ELF-1 (cell line): ENCODE measurements at regions not wholly inside any gene's neighbourhood (a gene's known extent, or its start where the extent isn't known, plus 50 kb on each side); places are given as distances from the start of the nearest gene placed in this dataset.

Source experiments
- DNase-seq: peaks from one replicate; pipeline ENCODE4 v3.0.0-alpha.2; 2016; ENCODE audit warnings: low read depth, low spot score

DNA sequence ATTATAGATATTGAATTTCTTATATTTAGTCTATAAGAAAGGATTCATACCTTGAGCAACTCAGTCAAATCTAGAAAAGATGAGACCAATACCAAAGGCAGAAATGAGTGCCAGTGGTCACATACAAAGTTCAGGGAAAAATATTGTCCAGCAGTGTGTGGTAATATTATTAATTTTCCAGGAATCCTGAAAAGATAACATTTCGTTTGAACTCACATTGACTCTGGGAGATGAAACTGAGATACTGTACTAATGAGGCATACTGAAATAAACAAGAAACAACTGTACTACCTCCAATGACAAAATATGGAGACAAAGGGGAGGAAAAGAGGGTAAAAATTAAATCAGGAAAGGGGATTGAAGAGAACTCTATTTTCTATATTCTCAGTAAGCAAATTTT is 212.4 kb downstream of the TRAM1L1 start:
- DNase-seq, result no peak

DNA sequence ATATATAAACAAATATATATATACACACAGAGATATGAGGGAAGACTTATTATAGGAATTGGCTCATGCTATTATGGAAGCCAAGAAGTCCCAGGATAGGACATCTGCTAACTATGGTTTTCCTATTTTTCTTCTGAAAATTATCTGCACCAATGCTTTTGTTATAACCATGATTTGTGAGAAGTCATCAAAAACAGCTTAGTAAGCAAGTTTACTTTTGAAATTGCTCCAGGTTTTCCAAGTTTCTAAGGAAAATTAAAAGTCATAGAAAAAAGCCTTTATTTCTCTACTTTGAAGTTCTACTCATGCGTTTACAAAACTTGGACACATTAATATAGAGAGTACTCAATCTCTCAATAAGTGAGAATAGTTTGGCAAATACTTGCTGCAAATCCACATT is 213.1 kb downstream of the TRAM1L1 start:
- DNase-seq, result no peak

DNA sequence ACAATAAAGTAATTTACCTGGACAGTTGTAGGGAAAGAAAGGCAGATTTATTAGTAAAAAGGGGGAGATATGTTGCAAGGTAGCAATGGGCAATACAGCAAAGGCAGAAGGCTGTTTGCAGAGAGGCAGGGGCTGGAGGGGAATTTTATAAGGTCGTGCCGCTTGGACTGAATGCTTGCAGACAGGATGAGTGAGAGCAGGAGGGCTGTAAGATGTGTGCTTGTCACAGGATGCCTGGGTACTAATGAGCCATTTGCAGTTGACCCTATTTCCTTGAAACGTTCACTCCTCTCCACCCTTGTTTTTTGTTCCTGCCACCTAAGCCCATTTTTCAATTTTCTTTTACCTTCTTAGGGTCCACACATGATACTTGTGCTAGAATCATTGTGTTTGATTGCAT is 214.7 kb downstream of the TRAM1L1 start:
- DNase-seq, result no peak

DNA sequence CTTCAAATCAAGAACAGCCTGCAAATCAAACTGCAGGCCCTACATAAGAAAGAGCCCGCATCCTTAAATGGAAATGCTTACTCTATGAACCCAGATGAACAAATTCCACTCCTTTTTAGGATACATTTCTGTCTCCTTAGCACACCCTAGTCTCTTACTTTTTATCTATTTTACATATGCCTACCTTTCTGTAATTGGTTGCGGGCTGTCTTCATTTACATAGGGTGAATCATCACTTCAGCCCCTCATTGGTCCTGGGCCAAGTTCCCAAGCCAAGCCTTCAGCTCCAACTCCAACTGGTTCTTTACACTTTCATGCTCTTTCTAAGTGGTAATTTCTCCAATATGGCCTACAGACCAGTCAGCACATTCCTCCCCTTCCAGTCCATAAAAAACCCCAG is 219.3 kb downstream of the TRAM1L1 start:
- DNase-seq, result no peak

DNA sequence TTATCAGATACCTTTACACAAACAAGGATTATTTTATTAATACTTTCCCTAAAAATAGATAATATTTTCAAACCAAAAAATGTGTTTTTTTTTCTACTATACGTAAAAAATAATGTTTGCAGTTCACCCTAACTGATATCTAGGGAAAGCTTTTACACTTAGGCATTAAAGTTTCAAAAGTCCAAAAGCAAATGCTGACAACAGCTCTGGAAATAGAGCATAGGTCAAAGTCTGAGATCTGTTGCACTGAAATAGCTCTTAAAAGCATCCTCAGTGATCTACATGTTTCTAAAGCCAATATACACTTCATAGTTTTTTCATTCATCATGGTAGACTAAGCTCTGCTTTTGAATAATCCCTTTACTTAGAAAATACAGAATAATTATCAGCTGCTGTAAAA is 222.8 kb downstream of the TRAM1L1 start:
- DNase-seq, result no peak

DNA sequence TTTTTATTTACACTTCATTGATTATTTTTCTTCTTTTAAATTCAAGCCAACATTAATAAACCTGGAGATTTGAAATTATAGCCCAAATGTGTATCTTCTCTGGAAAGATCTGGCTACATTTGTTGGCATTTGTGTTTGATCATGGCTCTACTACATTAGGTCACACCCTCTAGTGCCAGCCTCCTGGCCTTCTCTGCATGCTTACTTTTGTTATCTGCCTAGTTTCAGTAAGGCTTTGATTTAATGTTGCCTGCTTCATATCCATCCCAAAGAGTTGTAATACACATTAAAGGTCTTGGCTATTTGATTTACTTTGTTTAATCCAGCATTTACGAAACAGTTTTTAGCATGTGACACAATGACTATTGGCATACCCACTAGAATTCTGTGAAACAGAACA is 224.5 kb downstream of the TRAM1L1 start:
- no peak for DNase-seq

DNA sequence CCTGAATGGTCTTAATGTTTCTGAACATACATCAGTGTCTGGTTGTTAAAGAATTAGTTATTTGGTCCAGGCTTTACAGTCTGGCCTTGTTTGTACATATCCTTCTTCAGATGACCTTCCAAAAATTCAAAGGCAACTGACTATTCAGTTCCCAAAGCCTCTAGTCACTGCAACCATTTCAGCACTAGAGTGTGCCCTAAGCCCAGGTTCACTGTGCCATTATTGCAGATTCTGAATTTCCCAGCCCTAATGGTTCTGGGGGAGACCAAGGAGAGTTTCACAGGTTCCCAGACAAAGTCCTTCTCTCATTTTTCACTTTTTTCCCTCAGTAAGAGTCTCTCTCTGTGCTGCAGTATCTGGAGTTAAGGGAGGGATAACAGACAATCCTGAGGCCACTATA is 235.8 kb downstream of the TRAM1L1 start:
- DNase-seq, result no peak

DNA sequence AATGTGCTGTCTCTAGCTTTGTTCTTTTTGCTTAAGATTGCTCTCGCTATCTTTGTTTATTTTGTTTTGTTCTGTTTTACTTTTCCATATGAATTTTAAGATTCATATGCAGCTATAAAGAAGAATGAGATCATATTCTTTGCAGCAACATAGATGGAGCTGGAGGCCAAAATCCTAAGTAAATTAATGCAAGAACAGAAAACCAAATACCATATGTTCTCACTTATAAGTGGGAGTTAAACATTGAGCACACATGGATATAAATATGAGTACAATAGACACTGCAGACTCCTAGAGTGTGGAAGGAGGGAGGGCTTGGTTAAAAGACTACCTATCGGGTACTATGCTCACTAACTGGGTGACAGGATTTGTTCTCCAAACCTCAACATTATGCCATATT is 237.8 kb downstream of the TRAM1L1 start:
- no peak for DNase-seq

DNA sequence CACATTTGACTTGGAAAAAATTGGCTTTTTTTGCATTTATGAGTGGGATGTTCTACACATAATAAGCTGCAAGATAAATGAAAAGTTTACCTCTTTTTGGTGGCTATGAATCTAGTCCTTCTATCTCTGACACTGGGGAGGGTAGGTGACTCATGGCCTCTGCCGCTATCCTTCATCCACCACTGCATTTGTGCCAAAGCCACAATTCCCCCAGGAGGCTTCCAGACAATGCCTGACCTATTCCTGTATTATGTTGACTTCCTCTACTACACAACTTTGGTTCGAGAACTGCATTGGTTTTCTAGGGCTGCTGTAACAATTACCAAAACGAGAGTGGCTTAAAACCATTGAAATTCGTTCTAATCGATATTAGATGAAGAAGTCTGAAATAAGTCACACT is 245.6 kb downstream of the TRAM1L1 start:
- no peak for DNase-seq

DNA sequence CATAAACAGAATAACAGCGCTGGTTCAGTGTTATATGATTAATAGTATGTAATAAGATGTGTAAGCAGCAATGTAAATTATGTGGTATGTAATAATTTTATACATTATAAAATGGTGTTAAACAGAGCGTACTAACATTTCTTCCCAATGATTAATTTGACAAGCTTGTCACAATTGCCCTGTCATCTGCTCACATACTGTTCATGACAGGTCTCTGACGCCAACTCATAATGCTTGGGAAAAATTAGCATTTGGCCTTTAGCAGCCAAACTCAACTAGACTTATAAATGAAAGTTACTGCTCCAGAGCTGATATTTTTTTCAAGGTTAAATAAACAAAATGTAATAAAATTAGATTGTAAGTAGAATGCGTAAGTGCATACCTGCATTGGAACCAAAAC is 246.8 kb downstream of the TRAM1L1 start:
- DNase-seq, result no peak

DNA sequence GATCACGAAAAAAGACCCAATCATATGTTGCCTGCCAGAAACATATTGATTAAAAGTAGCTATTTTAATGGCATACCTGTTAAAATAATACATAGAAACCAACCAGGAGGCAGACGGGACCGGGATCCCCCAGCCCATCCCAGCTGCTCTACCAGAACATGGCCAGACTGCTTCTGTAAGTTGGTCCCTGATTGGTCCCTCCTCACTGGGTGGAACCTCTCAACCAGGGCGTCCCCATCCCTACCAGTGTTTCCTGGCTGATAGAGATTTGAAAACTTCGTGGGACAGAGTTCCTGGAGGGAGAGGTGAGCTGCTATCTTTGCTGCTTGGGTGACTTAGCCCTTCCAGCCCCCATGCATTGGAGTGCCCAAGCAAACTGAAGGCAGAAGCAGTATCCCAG is 256.2 kb downstream of the TRAM1L1 start:
- no peak for DNase-seq

DNA sequence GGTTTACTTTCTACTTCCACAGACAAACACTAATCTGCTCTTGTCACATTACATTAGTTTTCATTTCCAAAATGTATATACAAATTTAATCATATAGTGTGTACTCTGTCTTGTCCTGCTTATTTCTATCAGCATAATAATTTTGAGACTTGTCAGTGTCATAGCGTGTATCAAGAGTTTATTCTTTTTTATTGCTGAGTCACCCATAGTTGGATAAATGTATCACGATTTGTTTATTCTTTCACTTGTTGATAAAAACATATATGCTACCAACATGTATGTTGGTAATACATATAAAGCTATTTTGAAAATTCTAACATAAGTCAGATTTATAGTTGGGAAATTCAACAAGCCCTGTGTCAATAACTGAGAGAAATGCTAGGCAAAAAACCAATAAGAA is 261.2 kb downstream of the TRAM1L1 start:
- no peak for DNase-seq

DNA sequence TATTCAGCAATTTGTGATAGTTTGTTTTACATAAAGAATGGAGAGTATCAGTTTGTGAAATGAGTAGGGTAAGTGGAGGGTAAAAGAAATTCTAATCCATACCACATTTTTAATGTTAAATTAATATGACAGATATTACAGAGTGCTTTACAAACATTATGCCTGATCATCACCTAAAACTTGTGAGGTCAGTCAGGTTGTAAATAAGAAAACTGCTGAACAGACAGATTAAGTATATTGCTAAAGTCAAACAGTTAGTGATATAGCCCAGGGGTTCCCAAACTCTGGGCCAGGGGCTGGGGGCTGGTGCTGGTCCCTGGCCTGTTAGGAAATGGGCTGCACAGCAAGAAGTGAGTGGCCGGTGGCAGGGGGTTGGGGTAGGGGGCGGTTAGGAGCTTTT is 273.6 kb downstream of the TRAM1L1 start:
- DNase-seq, result no peak

DNA sequence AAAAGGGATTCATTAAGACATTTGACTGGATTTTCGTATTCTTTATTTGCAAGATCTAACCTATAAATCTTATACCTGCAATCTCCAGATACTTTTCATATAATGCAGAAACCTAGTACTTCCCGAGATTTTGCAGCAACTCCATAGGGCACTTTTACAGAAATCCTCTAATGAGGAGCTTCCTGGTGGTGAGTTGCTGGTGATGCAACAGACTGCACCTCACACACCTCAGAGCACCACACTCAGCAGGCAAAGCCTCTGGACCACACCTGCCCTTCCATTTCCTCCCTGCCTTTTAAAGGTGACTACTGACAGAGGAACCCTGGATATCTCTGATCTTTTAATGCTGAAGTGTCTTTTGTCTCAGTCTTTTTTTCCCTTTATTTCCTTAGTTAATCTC is 289.4 kb downstream of the TRAM1L1 start:
- DNase-seq, result peak; percentile 5

DNA sequence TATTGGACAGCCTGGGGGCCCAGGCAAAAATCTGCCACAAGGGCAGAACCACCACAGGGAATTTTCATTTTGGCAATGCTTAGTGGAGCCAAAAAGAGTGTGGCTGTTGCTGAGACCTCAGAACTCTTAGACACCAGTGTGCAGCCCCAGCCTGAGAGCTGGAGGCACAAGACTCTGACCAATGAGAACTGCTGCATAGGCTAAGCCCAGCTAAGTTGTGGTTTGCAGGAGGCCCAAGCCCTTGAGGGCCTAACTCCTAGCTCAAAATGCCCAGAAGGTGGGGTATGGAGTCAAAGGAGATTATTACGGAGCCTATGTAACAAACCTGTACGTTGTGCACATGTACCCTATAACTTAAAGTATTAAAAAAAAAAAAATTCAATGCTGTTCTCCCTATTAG is 296.7 kb downstream of the TRAM1L1 start:
- no peak for DNase-seq

DNA sequence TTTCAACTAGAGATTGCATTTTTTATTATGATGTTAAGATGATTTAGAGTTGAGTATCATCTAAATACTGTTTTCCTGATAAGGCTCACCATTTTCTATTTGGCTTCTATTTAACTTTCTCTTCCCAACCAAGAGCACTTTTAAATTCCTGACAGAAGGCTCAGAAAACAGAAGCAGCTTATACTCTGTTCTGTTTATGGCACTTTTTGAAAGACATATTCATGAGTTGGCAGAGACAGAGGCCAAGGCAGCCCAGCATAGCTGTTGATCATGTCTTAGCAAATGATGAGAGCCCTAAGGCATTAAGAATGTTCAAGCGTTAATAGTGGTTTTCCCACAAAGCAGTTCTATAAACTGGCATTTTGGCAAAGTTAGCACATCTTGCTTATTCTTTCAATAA is 330.3 kb downstream of the TRAM1L1 start:
- DNase-seq, result no peak

DNA sequence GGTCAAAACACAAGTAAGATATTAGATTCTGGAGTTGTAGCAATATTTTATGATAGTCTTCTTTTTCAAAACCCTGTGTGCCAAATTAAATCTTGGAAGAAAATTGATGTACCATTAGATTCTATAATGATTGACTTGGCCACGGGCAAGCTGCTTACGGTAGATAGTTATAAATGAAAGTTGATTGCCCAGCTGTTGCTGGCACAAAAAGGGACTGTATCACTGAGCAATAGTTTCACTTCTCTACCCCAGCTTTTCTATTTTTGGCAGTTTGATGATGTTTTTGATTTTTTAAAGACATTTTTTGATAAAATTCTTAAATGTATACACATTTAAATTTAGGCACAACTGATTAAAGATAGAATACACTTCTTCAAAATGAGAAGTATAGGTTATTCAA is 333.3 kb downstream of the TRAM1L1 start:
- no peak for DNase-seq

DNA sequence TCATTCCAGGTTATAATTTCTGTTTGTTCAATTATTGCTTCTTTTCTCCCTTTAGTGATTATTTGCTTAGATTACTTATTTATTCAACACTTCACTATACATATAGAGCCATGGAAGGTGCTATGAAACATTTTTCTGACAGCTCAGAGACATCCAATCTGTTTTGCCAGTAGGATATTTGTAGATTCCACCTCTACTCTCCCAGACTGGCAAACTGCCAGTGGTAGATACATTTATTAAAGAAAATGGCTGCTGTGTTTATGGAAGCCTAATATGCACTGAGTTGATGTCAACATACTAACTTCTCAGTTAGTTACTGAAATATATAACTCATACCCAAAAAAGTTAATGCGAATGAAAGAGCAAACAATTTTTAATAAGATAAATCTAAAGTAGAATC is 348.6 kb downstream of the TRAM1L1 start:
- DNase-seq, result no peak

DNA sequence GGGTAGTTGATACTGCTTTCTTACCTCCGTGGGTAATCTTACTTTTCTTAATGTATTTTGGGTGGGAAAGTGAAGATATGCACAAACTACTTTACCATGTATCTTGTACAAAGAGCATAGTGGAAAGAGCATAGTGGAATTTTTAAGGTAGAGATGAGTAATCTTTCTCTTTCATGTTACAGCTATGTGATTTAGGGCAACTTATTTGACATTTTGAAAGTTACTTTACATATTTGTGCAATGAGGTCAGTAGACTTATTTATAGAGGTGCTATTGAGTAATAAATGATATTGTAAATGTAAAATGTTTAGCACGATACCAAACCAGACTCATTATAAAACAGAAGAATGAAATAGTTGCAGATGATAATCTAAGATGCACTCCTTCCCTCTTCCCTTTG is 351.2 kb downstream of the TRAM1L1 start:
- no peak for DNase-seq

DNA sequence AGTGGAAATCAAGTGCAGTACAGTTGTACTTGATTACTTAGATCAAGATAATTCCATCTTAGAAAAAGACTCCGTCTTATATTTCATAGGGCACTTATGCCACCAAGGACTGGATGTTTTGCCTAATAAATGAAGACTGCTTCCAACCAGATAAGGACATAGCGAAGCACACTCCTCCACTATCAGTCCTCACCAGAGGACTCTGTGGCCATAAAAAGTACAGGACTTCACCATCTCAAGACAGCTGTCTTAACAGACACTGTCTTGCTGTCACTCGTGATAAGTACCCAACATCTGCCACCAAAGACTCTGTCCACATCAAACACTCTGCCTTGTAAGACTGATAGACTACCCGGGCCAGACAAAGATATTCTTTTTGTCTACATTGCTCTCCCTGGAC is 352.0 kb downstream of the TRAM1L1 start:
- no peak for DNase-seq

DNA sequence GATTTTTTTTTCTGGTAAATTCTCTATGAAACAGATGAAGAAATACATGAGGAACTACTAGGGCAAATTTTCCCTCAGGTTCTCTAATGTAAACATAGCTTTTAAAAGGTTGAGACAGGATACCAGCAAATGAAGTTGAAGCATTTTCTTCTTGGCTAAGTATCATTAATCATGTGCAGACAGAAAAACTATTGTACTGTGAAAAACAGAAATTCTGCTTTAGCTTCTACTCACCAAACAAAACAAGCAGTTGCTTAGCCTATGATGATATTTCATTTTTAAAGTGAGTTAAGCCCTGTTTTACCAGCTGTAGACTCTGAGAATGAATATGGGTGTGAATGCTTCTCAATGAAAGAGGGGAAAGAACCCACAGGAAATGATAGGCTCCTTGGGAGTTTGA is 358.9 kb downstream of the TRAM1L1 start:
- no peak for DNase-seq

DNA sequence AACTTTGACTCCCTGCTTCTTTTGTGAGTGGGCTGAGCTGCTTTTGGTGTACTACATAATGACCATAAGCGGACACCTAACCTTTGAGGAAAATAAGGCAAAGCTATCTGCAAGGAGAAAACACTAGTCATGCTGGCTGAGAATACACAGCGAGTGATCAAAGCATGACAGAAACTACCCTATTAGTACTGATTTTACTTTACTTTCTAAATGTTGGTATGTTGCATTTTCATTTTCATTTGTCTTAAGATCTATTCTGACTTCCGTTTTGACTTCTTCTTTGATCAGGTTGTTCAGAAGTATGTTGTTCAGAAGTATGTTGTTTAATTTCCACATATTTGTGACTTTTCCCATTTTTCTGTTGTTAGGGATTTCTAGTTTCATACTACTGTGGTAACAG is 361.1 kb downstream of the TRAM1L1 start:
- DNase-seq, result no peak

DNA sequence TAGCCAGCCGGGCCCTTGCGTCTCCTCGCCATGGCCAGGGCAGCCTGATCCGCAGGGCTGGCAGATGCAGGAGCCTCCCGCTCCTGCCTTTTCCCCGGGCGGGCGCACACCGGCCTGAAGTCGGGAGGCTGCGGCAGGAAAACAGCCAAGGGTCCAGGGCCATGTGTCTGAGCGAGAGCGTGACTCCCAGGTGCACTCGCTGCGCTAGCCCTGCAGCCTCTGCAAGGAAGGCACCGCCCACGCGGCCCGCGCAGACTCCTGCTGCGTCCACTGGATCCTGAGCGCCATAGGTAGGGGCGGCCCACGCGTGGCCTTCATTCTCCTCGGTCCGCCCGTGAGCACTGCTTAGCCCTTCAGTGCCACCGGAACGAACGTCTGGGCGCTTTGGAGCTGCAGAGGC is 379.9 kb downstream of the TRAM1L1 start:
- no peak for DNase-seq

DNA sequence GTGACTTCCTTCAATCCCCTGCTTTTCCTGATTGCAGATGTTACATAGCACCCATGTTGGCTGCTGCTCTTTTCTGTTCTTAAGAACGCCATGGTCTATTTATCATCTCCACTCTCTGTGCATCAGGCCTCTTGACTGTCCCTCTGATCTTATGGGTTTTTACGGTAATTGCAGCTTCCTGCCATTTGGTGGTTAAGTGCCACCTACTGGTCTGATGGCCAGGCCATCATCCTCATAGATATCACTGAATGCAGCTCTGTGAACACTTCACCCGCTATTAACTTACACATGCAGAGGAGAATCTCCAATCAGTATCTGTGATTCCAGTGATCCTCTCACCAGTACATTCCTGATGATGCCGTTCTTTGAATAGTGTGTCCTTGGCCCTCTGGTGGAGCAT is 382.4 kb downstream of the TRAM1L1 start:
- peak; percentile 18 for DNase-seq

DNA sequence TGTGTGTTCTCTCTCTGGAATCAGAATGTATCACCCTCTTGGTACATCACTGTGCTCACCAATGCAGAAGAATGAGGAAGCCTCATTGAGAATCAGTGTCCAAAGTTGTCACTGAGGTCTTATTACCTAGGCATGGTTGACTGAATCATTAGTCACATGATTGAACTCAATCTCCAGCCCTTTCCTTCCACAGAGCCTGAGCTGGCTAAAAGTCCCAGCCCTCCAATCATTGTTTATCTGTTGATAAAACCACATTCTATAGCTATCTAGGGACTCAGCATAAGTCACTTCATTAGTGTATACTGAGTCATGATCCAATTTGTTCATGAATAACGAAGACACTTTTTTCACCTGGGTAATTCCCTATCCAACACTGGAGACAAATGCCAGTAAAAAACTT is 396.8 kb downstream of the TRAM1L1 start:
- DNase-seq, result no peak
